Ishikawa (cell line): ENCODE measurements at regions not wholly inside any gene's neighbourhood (a gene's known extent, or its start where the extent isn't known, plus 50 kb on each side); places are given as distances from the start of the nearest gene placed in this dataset.

Experiments
- CEBPB ChIP-seq: IDR thresholded peaks from 2 replicates; pipeline ENCODE4 v1.6.1; 2012
- CREB1 ChIP-seq: IDR thresholded peaks from 2 replicates; pipeline ENCODE4 v1.6.1; 2012; ENCODE audit warnings: low read depth
- EGR1 ChIP-seq: IDR thresholded peaks from 2 replicates; pipeline ENCODE4 v1.6.1; 2012
- EP300 ChIP-seq: IDR thresholded peaks from 2 replicates; pipeline ENCODE4 v1.6.1; 2012; ENCODE audit warnings: borderline replicate concordance
- FOXM1 ChIP-seq: IDR thresholded peaks from 2 replicates; pipeline ENCODE4 v1.6.1; 2012; ENCODE audit warnings: low read depth, borderline replicate concordance
- MAX ChIP-seq: IDR thresholded peaks from 2 replicates; pipeline ENCODE4 v1.6.1; 2012
- NFIC ChIP-seq: IDR thresholded peaks from 2 replicates; pipeline ENCODE4 v1.6.1; 2012
- RAD21 ChIP-seq: IDR thresholded peaks from 2 replicates; pipeline ENCODE4 v1.6.1; 2012; ENCODE audit warnings: low read depth
- REST ChIP-seq: IDR thresholded peaks from 2 replicates; pipeline ENCODE4 v1.6.1; 2012; ENCODE audit warnings: low read depth, mild to moderate bottlenecking
- TAF1 ChIP-seq: IDR thresholded peaks from 2 replicates; pipeline ENCODE4 v1.6.1; 2012; ENCODE audit warnings: low read depth, mild to moderate bottlenecking
- TCF12 ChIP-seq: IDR thresholded peaks from 2 replicates; pipeline ENCODE4 v1.6.1; 2012; ENCODE audit warnings: low read depth
- TEAD4 ChIP-seq: IDR thresholded peaks from 2 replicates; pipeline ENCODE4 v1.6.1; 2012
- USF1 ChIP-seq: IDR thresholded peaks from 2 replicates; pipeline ENCODE4 v1.6.1; 2012
- YY1 ChIP-seq: IDR thresholded peaks from 2 replicates; pipeline ENCODE4 v1.6.1; 2012; ENCODE audit warnings: low read depth
- ZBTB7A ChIP-seq: IDR thresholded peaks from 2 replicates; pipeline ENCODE4 v1.6.1; 2012; ENCODE audit warnings: low read depth

DNA sequence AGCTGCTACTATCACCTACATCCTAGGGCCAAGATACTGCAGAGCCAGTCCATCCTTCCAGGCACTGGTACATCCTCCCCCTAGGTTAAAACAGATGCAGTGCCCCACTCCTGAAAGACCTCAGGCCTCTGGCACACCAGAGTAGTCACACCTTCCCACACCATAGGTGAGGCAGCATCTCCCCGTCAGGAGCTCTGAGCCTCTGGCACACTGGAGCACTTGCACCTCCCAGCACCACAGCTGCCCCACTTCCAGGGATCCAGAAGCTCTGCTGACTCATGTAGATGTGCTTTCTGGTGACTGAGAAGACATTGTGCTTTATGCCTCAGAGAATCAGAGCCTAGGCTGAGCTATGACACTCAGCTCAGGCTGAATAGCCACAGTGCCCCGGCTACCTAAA is 138.4 kb upstream of the COL3A1 start:
- TF ChIP-seq TCF12 (no peak), EGR1 (no peak), FOXM1 (no peak), CREB1 (no peak), NFIC (no peak), TEAD4 (no peak), MAX (no peak), CEBPB (no peak), EP300 (no peak), TAF1 (no peak), ZBTB7A (no peak), YY1 (no peak), REST (no peak), USF1 (no peak), RAD21 (no peak)

DNA sequence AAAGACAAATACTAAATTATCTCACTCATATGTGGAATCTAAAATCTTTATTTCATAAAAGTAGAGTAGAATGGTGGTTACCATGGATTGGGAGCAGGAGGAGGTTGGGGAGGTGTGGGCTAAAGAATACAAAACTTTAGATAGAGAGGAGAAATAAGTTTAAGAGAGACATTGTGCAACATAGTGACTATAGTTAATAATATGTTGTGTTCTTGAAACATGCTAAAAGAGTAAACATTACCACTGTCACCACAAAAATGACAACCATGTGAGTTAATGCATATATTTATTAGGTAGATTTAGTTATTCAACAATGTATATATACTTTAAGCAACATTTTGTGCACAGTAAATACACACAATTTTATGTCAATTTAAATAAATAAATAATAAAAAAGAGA is 128.5 kb upstream of the COL3A1 start:
- TF ChIP-seq EP300 = no peak
- TF ChIP-seq REST = no peak
- no peak for TF ChIP-seq RAD21
- TF ChIP-seq FOXM1 = no peak
- TF ChIP-seq ZBTB7A = no peak
- no peak for TF ChIP-seq TEAD4
- no peak for TF ChIP-seq NFIC
- TF ChIP-seq TCF12 = no peak
- no peak for TF ChIP-seq MAX
- no peak for TF ChIP-seq TAF1
- no peak for TF ChIP-seq EGR1
- TF ChIP-seq YY1 = no peak
- no peak for TF ChIP-seq USF1
- TF ChIP-seq CREB1 = no peak
- no peak for TF ChIP-seq CEBPB

DNA sequence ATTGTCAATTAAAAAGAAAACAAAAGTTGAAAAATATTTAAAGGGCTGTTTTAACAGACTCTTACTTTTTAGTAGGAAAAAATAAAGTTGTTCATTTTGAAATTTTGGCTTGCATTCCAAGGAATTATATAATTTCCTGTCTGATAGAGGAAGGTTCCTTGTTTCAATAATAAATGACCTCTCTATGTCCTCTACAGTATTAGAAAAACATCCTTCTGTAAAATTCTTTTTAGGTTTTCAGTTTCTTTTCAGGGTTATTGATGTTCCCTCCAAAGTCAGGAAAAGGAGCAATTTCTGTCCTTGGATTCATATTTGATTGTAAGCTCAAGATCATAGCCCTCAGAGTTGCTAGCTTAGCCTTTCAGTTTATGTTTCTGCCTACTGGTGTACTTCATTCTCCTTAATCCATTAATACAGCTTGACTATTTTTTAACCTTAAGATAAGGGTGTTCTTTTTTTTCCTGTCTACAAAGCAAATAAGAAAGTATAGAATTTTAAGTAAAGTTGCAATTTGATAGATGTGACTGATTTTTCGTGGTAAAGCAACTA is 125.2 kb upstream of the COL3A1 start:
- TF ChIP-seq TAF1 = no peak
- TF ChIP-seq TEAD4 = no peak
- no peak for TF ChIP-seq FOXM1
- no peak for TF ChIP-seq NFIC
- no peak for TF ChIP-seq EP300
- no peak for TF ChIP-seq ZBTB7A
- no peak for TF ChIP-seq TCF12
- TF ChIP-seq YY1 = no peak
- no peak for TF ChIP-seq CREB1
- no peak for TF ChIP-seq RAD21
- TF ChIP-seq EGR1 = no peak
- TF ChIP-seq CEBPB = no peak
- TF ChIP-seq REST = no peak
- no peak for TF ChIP-seq MAX
- TF ChIP-seq USF1 = no peak

DNA sequence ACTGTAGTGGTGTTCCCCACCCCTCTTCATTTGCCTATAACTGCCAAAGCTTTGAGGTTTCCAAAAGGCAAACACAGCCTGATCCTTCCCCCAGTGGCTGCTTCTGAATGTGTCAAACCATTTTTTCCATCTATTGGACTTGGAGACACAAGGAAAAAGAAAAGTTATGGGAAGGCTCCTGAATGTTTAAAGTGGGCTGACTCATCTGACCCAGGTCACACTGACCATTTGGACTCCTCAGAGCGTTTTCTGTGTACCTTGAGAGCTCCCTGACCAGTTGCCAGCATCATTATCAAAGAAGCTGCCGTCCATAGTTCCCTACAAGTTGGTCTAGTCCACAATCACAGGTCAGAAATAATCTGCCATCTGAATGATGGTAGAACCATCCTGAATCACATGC is 123.4 kb upstream of the COL3A1 start:
- TF ChIP-seq REST (no peak), TAF1 (no peak)
